ENCODE measurements at regions not wholly inside any gene's neighbourhood (a gene's known extent, or its start where the extent isn't known, plus 50 kb on each side); places are given as distances from the start of the nearest gene placed in this dataset.
"Not testable (repeated sequence)": the region's sequence is repeated elsewhere in the genome, so short reads cannot be mapped to it uniquely, and the experiment has no call there.

GRCh38 chr12:114616081-114616480 lies 67.9 kb downstream of the TBX3 start:
- DNase-seq = no peak

- DNase-seq = no peak
These were observed 69.9 kb downstream of the TBX3 start for GRCh38 chr12:114614040-114614439.

GRCh38 chr12:114612062-114612461 lies 71.9 kb downstream of the TBX3 start:
- no peak for DNase-seq

GRCh38 chr12:114611145-114612018 lies 72.6 kb downstream of the TBX3 start:
- DNase-seq = no peak

- DNase-seq = no peak
These were observed 75.5 kb downstream of the TBX3 start for GRCh38 chr12:114608509-114608908.

- DNase-seq = no peak
These were observed 78.1 kb downstream of the TBX3 start for GRCh38 chr12:114605918-114606317.

GRCh38 chr12:114604606-114605005 lies 79.4 kb downstream of the TBX3 start:
- DNase-seq = no peak

- DNase-seq = not testable (repeated sequence)
These were observed 83.4 kb downstream of the TBX3 start for GRCh38 chr12:114600584-114600983.

- no peak for DNase-seq
These were observed 85.9 kb downstream of the TBX3 start for GRCh38 chr12:114598111-114598510.

- DNase-seq = no peak
These were observed 91.0 kb downstream of the TBX3 start for GRCh38 chr12:114592946-114593345.

- DNase-seq = no peak
These were observed 95.9 kb downstream of the TBX3 start for GRCh38 chr12:114588061-114588460.

- no peak for DNase-seq
These were observed 103.7 kb downstream of the TBX3 start for GRCh38 chr12:114580306-114580705.

- no peak for DNase-seq
These were observed 104.6 kb downstream of the TBX3 start for GRCh38 chr12:114579389-114579788.

GRCh38 chr12:114562654-114563053 lies 121.3 kb downstream of the TBX3 start:
- no peak for DNase-seq

GRCh38 chr12:114555451-114555850 lies 128.5 kb downstream of the TBX3 start:
- no peak for DNase-seq

- no peak for DNase-seq
These were observed 136.3 kb downstream of the TBX3 start for GRCh38 chr12:114547636-114548035.

GRCh38 chr12:114530417-114530816 lies 124.5 kb upstream of the TBX5 start:
- no peak for DNase-seq

- no peak for DNase-seq
These were observed 124.0 kb upstream of the TBX5 start for GRCh38 chr12:114529966-114530365.

GRCh38 chr12:114528766-114529165 lies 122.8 kb upstream of the TBX5 start:
- DNase-seq = no peak

- DNase-seq = not testable (repeated sequence)
These were observed 115.2 kb upstream of the TBX5 start for GRCh38 chr12:114521160-114521559.

GRCh38 chr12:114512351-114512750 lies 106.4 kb upstream of the TBX5 start:
- no peak for DNase-seq

- DNase-seq = peak; percentile 42
These were observed 102.7 kb upstream of the TBX5 start for GRCh38 chr12:114508529-114509129.

- no peak for DNase-seq
These were observed 100.7 kb upstream of the TBX5 start for GRCh38 chr12:114506651-114507050.

- no peak for DNase-seq
These were observed 98.4 kb upstream of the TBX5 start for GRCh38 chr12:114504311-114504710.

Measured in right kidney (tissue), 1 donor.